Immature natural killer cell (primary cell): ENCODE measurements at regions not wholly inside any gene's neighbourhood (a gene's known extent, or its start where the extent isn't known, plus 50 kb on each side); places are given as distances from the start of the nearest gene placed in this dataset.
"Not testable (repeated sequence)": the region's sequence is repeated elsewhere in the genome, so short reads cannot be mapped to it uniquely, and the experiment has no call there.

Experiments used
- DNase-seq, 3 donors: peaks; one replicate each; pipeline ENCODE4 v3.0.0; 2022; ENCODE audit warnings: mixed read lengths in 1 of 3
- H3K27ac Mint-ChIP-seq, 6 donors: one replicate each; pipeline ENCODE4 v1.8.0; 2020; ENCODE audit warnings: mixed read lengths in 6 of 6, mild to moderate bottlenecking in 5 of 6, inconsistent platforms in 4 of 6, moderate library complexity in 3 of 6
- H3K27me3 Mint-ChIP-seq, 3 donors: one replicate each; pipeline ENCODE4 v1.8.0; 2020 to 2021; ENCODE audit warnings: low read depth in 3 of 3, mild to moderate bottlenecking in 3 of 3, mixed read lengths in 3 of 3, moderate library complexity in 3 of 3, inconsistent platforms in 1 of 3
- H3K36me3 Mint-ChIP-seq, 3 donors: one replicate each; pipeline ENCODE4 v1.8.0; 2020; ENCODE audit warnings: mixed read lengths in 3 of 3, inconsistent platforms in 2 of 3, mild to moderate bottlenecking in 2 of 3
- H3K4me1 Mint-ChIP-seq, 2 donors: one replicate each; pipeline ENCODE4 v1.8.0; 2020; ENCODE audit warnings: inconsistent platforms in 2 of 2, mild to moderate bottlenecking in 2 of 2, mixed read lengths in 2 of 2, moderate library complexity in 1 of 2
- H3K4me3 Mint-ChIP-seq, 5 donors: one replicate each; pipeline ENCODE4 v1.8.0; 2020; ENCODE audit warnings: mild to moderate bottlenecking in 5 of 5, mixed read lengths in 5 of 5, inconsistent platforms in 3 of 5, moderate library complexity in 3 of 5
- H3K9me3 Mint-ChIP-seq, 6 donors: one replicate each; pipeline ENCODE4 v1.8.0; 2020; ENCODE audit warnings: mild to moderate bottlenecking in 6 of 6, mixed read lengths in 6 of 6, inconsistent platforms in 4 of 6, moderate library complexity in 3 of 6

DNA sequence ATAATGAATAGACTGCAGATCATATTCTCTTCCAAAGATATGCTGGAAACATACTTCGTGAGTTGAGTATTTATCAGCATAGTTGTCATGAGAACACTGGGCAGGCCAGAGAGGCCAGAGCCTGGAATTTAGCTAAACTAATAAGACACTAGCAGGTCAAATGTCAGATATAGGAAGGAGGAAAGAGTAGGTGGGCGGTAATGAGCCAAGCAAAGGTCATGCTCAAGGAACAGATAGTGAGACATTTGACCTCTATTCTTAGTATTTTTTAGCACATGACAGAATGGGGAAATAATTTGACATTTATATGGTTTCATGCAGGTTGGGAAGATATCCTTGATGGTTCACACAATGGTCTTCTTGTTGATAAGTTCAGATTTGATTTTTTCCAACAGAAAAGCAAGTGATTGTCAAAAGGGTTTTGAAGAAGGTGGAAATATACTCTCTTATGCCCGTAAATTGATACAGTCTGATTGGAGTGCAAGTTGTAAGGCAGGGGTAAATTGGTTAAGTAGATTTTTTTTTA is 99.6 kb upstream of the GOLGA6L4 start:
- H3K4me1 Mint-ChIP-seq, DNase-seq, H3K27ac Mint-ChIP-seq, H3K36me3 Mint-ChIP-seq, H3K9me3 Mint-ChIP-seq, H3K4me3 Mint-ChIP-seq: not testable (repeated sequence)
- peaks cover 0 to 27% (median 2%) of the 10 kb centered on the region in 3 donors for H3K27me3 Mint-ChIP-seq

DNA sequence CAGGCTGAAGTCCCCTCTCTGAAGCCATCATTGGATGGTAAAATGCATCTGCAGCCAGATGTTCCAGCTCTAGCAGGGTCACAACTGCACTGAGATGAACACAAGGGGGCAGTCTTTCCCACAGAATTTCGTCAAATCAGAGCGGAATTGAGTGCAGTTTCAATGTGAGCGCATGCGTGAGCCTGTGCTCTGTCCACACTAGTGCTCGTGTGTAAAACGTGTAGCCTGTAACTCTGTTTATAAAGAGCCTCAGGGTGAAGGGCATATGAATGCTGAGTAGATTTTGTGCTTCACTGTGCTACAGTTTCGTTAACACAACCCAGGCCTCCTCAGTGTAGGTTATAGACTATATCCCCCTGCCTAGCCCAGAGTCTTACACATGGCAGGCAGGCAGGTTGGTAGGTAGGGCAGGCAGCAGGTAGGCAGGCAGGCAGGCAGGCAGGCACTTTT is 92.7 kb upstream of the GOLGA6L4 start:
- no peak overlapping the region for H3K27ac Mint-ChIP-seq
- H3K36me3 Mint-ChIP-seq, result no peaks in the 10 kb centered on the region
- DNase-seq, result peak; percentile 56 to 77 (median 60)
- H3K27me3 Mint-ChIP-seq, result peaks cover 0 to 9% (median 3%) of the 10 kb centered on the region in 3 donors
- no peaks in the 10 kb centered on the region for H3K9me3 Mint-ChIP-seq
- H3K4me3 Mint-ChIP-seq, result no peak overlapping the region
- peaks cover 2 to 4% of the 10 kb centered on the region in 2 donors for H3K4me1 Mint-ChIP-seq

DNA sequence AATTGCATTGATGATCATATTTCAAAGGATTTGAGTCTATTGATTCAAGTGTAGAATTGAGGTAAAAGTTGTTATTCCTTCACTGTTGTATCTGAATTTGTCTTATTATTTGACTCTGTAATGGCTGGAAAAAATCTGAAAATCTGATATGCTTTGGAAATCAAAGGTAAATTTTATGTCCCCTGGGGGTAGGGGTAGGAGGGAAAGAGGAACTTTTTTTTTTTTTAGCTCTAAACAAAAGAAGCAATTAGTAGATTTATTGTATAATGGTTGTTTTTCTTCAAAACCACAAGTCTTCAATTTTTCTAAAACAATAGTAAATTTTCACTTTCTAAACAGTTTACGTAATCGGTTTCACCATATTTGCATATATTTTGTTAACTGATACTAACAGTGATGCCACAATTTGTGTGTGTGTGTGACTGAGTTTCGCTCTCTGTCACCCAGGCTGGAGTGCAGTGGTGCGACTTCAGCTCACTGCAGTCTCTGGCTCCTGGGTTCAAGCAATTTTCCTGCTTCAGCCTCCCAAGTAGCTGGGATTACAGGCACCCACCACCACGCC is 91.7 kb upstream of the GOLGA6L4 start:
- H3K27ac Mint-ChIP-seq, result no peak overlapping the region
- DNase-seq, result no peak
- H3K9me3 Mint-ChIP-seq, result no peaks in the 10 kb centered on the region
- H3K4me3 Mint-ChIP-seq, result no peak overlapping the region
- peaks cover 3 to 4% (median 3%) of the 10 kb centered on the region in 3 donors for H3K27me3 Mint-ChIP-seq
- no peaks in the 10 kb centered on the region for H3K36me3 Mint-ChIP-seq
- H3K4me1 Mint-ChIP-seq, result peaks cover 2 to 4% of the 10 kb centered on the region in 2 donors

DNA sequence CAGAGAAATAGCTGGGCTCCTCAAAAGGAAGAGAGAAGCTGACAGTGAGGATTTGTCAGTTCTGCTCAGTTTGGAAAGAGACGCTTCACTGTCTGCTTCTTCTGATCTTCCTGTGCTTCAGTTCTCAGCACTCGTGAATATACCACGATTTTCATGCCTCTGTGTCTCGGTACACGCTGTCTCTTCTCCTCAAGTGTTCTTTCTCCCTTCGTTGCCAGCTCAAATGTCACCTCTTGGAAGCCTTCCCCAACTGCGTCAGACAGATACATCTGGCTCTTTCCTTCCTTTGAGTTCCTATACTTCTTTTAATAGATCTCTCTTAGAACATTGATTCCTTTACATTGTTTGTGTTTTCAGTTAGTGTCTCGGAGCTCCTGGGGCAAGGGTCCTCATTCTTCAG is 90.6 kb upstream of the GOLGA6L4 start:
- H3K36me3 Mint-ChIP-seq, H3K9me3 Mint-ChIP-seq, H3K4me1 Mint-ChIP-seq, H3K4me3 Mint-ChIP-seq, H3K27ac Mint-ChIP-seq, DNase-seq, H3K27me3 Mint-ChIP-seq: not testable (repeated sequence)

DNA sequence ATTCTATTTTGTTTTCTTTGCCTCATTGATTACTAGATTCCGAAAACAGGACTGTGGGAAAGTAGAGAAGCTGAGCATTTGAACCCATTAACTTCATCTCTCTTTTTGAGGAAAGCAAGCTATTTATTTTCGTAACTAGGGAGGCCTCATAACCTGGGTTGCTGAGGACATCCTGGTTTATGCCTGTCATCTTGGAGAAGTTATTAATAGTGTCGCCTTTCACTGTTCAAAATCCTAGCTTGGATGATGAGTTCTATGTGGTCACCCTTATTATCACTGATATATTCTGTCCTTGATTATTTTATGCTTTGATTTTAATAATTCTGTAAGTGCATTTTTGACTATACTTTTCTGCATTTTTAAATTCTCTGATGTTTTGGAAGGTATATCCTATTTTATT is 89.3 kb upstream of the GOLGA6L4 start:
- H3K27ac Mint-ChIP-seq, H3K4me3 Mint-ChIP-seq, H3K27me3 Mint-ChIP-seq, H3K36me3 Mint-ChIP-seq, H3K4me1 Mint-ChIP-seq, DNase-seq, H3K9me3 Mint-ChIP-seq: not testable (repeated sequence)

DNA sequence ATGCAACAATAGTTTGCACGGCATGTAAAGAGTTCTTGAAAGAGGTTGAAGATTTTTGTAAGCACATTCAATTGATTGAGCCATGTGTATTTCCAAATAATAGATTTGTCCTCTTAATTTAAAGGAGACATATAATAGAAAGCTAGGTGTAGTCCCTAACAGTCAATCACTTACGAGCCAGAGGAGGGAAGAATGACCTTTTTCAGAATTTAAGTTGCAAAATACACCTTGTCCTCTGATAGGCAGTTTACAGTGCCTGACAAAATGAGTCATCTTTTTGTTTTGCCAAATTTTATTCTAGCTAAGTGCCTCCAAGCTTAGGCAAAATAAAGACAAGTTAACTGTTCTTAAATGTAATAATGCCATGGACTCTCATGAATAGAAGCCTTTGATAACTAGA is 88.3 kb upstream of the GOLGA6L4 start:
- H3K4me3 Mint-ChIP-seq, H3K36me3 Mint-ChIP-seq, H3K27me3 Mint-ChIP-seq, DNase-seq, H3K9me3 Mint-ChIP-seq, H3K27ac Mint-ChIP-seq, H3K4me1 Mint-ChIP-seq: not testable (repeated sequence)

DNA sequence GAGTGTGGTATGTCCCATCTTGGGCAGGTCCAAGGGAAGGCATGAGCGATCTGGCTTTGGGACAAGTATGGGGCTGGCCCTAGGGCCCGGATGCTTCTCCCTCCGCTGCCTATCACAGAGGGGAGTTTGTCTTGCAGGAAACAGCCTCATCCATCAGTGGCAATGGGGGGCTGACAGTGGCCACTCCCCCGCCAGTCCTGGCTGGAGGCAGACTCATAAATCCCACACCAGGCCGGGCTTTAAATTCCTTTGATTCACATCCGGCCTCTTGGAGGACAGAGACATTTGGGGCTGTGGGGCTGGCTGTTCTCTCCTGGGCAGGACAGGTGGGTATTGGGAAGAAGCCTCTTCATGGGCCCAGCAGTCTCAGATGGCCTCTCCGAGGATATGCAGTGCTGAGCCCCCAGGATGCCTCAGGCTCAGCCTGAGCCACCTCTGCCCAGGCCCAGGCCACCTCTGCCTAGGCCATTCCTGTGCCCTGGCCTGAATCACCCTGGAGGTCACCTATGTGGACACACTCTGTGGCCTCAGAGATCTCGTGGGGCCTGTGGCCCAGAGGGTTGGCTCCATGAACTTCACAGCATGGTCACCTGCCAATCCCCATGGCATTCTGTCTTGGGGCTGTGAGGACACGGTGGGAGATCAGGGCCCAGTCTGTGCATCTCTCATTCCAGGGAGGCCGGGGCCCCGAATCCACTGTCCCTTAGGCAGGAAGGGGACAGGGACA is 84.2 kb upstream of the GOLGA6L4 start:
- Mint-ChIP-seq H3K27ac (no peak overlapping the region), H3K9me3 (peaks cover 0 to 2% (median 0%) of the 10 kb centered on the region in 6 donors), H3K27me3 (peaks cover 1 to 6% (median 1%) of the 10 kb centered on the region in 3 donors), H3K36me3 (no peaks in the 10 kb centered on the region), H3K4me1 (no peaks in the 10 kb centered on the region), H3K4me3 (no peak overlapping the region)
- DNase-seq, result no peak

DNA sequence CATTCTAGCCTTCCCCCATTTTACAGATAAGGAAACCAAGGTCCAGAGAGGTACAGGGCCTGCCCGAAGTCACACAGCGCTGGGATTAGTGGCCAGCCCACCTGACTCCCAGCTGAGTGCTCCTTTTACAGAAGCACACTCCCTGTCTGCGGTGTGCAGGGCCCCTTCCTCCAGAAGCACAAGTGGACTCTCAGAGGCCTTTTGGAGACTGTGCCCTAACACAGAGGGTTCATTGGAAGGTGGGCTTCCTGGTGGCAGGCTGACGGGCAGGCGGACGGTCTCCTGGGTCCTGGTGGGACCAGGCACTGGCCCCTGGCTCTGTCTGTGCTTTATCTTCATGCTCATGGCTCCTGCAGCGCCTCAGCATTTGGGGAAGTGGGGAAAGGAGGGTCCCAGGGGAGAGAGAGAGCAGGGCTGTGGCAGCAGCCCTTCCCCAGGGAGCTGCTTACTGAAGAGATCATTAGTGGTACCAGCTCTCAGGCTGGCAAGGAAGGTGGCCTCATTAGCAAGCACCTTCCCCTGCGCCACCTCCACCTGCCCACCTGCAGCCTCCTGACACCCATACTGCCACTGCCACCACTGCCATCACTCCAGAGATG is 83.1 kb upstream of the GOLGA6L4 start:
- not testable (repeated sequence) for H3K27ac Mint-ChIP-seq, H3K9me3 Mint-ChIP-seq, H3K4me3 Mint-ChIP-seq, H3K36me3 Mint-ChIP-seq, H3K27me3 Mint-ChIP-seq, DNase-seq, H3K4me1 Mint-ChIP-seq

DNA sequence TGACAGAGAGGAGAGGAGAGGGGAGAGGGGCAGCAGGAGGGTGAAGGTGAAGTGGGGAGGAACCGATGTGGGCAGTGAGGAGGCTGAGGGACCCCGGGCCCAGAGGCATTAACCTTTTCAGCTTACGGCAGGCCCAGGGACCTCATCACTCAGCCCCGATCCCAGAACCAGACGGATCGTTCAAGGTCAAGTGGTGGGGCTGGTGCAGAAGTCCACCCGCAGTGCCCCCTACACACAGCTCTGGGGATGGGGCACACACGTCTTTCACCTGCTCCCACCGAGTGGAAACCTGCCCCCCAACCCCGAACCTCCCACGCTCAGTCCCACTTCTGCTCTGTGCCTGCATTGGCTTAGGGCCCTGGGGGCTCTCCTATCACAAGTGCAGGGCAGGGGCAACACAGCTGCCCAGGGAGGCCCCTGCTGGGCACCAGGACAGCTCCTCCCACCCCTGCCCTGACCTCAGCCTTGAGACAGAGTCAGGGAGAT is 81.9 kb upstream of the GOLGA6L4 start:
- not testable (repeated sequence) for H3K27ac Mint-ChIP-seq, H3K27me3 Mint-ChIP-seq, DNase-seq, H3K9me3 Mint-ChIP-seq, H3K4me1 Mint-ChIP-seq, H3K36me3 Mint-ChIP-seq, H3K4me3 Mint-ChIP-seq

DNA sequence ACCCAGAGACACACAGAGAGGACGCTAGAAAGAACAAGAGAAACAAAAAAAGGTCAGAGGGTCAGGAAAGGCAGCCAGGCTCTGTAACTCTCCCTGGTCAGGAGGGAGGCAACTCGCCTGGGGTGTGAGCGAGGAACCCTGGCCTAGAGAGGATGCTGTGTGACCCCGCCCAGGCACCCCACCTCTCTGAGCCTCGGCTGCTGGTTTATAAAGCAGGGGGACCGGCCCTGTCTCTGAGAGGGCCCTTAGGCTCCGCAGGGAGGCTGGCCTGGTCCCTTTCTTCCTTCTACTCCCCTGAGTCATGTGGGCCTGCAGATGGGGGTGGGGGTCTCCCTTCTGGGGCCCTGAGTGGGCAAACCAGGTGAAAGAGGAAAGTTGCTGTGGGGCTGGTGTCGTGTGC is 81.3 kb upstream of the GOLGA6L4 start:
- not testable (repeated sequence) for H3K4me3 Mint-ChIP-seq, DNase-seq, H3K27me3 Mint-ChIP-seq, H3K27ac Mint-ChIP-seq, H3K9me3 Mint-ChIP-seq, H3K4me1 Mint-ChIP-seq, H3K36me3 Mint-ChIP-seq

DNA sequence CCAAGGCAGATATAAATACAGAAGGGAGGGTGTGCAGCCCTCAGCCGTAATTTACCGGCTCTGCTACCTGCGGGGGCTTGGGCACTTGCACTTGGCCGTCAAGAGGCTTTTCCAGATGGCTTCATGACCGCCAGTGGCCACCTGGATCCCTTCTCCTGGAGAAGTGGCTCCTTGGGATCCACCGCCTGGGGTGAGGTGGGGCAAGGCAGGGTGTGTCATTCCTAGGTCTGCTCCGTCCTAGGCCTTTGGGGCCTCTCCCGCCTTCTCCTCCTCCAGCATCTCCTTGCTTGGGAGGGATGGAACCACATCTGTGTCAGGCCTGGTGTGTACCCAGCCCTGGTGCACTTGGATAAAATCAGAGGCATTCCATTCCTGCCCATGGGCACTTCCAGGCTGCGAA is 80.8 kb upstream of the GOLGA6L4 start:
- not testable (repeated sequence) for H3K27ac Mint-ChIP-seq, H3K4me1 Mint-ChIP-seq, DNase-seq, H3K4me3 Mint-ChIP-seq, H3K36me3 Mint-ChIP-seq, H3K9me3 Mint-ChIP-seq, H3K27me3 Mint-ChIP-seq

DNA sequence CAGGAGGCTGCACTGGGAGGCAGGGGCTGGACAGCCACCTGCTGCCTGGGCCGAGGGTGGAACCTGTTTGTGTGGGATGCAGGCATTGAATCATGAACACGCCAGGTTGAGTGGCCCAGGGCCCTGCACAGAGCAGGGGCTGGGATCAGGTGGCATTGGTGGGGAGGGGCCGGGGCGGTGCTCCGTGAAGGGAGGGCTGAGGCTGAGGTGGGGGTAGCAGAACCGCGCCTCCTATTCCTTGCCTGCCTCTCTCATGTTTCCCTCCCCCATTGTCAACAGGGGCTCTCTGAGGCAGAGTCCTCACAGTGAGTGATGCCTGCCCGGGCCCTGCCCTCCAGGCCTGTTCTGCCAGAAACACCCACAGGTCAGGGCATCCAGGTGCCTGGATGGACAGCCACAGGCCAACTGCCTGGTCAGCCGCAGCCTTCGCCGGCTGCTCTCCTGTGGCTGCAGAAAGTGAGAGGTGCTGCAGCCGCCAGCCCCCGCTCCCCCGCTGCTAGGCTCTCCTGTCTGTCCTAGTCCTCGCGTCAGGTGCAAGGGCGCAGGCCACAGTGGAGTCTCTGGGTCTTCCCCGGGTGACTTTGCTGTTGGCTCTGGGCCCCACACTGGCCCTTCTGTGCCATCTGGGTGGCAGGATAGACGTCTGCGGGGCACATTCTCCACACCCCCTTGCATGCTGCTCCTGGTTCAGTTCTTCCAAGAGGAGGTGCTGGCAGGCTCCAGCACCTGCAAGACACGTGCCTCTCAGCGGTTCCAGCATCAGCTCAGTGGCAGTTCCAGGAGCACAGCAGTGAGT is 79.6 kb upstream of the GOLGA6L4 start:
- H3K27me3 Mint-ChIP-seq, H3K4me1 Mint-ChIP-seq, DNase-seq, H3K4me3 Mint-ChIP-seq, H3K27ac Mint-ChIP-seq, H3K9me3 Mint-ChIP-seq, H3K36me3 Mint-ChIP-seq: not testable (repeated sequence)

DNA sequence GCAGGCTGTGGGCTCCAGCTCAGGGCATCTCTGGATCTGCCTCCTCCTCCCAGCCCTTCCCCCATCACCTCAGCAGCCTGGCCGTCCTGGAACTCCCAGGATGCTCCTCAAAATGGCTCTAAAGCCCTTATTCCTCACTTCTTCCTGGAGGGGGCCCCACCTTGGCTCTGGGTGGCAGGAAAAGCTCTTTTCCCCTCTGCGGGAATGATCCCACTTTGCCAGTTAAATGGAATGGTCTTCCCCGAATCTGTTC is 79.1 kb upstream of the GOLGA6L4 start:
- H3K4me1 Mint-ChIP-seq, H3K36me3 Mint-ChIP-seq, H3K27me3 Mint-ChIP-seq, H3K4me3 Mint-ChIP-seq, H3K27ac Mint-ChIP-seq, DNase-seq, H3K9me3 Mint-ChIP-seq: not testable (repeated sequence)

DNA sequence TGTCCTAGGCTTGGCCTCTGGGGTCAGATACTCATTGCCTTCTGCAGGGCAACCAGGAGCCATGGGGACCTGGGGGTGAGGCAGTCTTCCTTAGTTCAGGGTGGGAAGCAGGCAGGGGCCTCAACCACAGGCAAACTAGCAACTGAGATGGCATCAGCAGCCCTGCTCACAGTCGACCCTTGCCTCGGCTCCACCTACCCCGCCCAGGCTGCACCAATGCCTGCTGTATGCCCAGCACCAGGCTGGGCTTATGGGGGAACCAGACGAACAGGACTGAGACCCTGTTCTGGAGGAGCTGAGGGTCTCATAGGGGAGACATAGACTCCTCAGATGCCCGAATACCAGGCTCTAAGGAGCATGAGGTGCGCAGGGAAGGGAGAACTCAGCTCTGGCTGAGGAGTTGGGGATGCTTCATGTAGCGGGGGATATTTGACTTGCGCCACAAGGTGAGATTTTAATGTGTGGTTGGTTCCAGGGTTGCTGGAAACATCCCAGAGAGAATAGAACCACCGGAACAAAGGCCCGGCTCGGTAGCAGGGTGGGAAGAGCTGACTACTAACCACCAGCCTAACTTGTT is 78.4 kb upstream of the GOLGA6L4 start:
- H3K27ac Mint-ChIP-seq, H3K4me1 Mint-ChIP-seq, DNase-seq, H3K36me3 Mint-ChIP-seq, H3K4me3 Mint-ChIP-seq, H3K27me3 Mint-ChIP-seq, H3K9me3 Mint-ChIP-seq: not testable (repeated sequence)
